Psoas muscle (tissue), 7 donors: ENCODE measurements at regions not wholly inside any gene's neighbourhood (a gene's known extent, or its start where the extent isn't known, plus 50 kb on each side); places are given as distances from the start of the nearest gene placed in this dataset.

ENCODE experiments used
- ATAC-seq, 4 donors: fragments of 200-7000 bp; cut with Tn5 transposase; one replicate each; pipeline ENCODE4 v1.9.1; 2020; ENCODE audit warnings: moderate library complexity in 3 of 4, mild to moderate bottlenecking in 2 of 4
- DNase-seq, 2 donors: peaks; one replicate each; pipeline ENCODE4 v3.0.0-alpha.2; 2020
- H3K27ac ChIP-seq: fragments of 200-600 bp; one replicate; pipeline ENCODE4 v1.8.0; 2022
- H3K27me3 ChIP-seq, 3 donors: fragments of 200-600 bp in 1 of 3; one replicate each; pipeline versions ENCODE4 v1.6.1 to v1.8.0; 2013 to 2022; ENCODE audit warnings: low read length in 2 of 3, mild to moderate bottlenecking in 2 of 3, moderate library complexity in 1 of 3; ENCODE audit not compliant: insufficient read depth in 3 of 3
- H3K36me3 ChIP-seq, 2 donors: fragments of 200-600 bp in 1 of 2; one replicate each; pipeline versions ENCODE4 v1.6.1 to v1.8.0; 2013 to 2022; ENCODE audit warnings: low read depth in 1 of 2, mild to moderate bottlenecking in 1 of 2, moderate library complexity in 1 of 2; ENCODE audit not compliant: insufficient read depth in 1 of 2
- H3K4me1 ChIP-seq: fragments of 200-600 bp; one replicate; pipeline ENCODE4 v1.8.0; 2022
- H3K4me3 ChIP-seq: fragments of 200-600 bp; one replicate; pipeline ENCODE4 v1.8.0; 2022; ENCODE audit warnings: mild to moderate bottlenecking
- H3K9me3 ChIP-seq: fragments of 200-600 bp; one replicate; pipeline ENCODE4 v1.8.0; 2022
- CTCF ChIP-seq: fragments of 200-600 bp; IDR thresholded peaks from one replicate; pipeline ENCODE4 v1.8.0; 2022; ENCODE audit warnings: antibody characterized with exemption
- WGBS, 3 donors: extraction: QIAGEN DNeasy Blood & Tissue Kit; methylation state at CpG; one replicate each; pipeline versions ENCODE4 v1.1.6 to v1.1.7; 2013; 5-methylcytosine and 5-hydroxymethylcytosine counted together
- intact Hi-C, 2 donors: fragments of 100-400 bp; cut with DNase I; formaldehyde crosslinking; loops; one replicate each; pipeline versions ENCODE4 v1.11.0 to v1.14.2; 2022
- donor health status: healthy with polysubstance abuse.
- donor health status: DM: no; HTN: no; CAD: no; lungs with moderate emphysema.
- donor health status: Bipolar disorder and iron deficiency.
- donor health status: healthy.
- donor health status: DM: yes; HTN: yes; CAD: no.
- donor health status: DM: no; HTN: no; CAD: no.
- donor health status: DM: yes; HTN: yes; CAD: no.

GRCh38 chr12:68387338-68387737, 55.2 kb upstream of the MDM1 start:
- no peaks in the 10 kb centered on the region for H3K4me1 ChIP-seq
- intact Hi-C loops, result no loop called here
- no peak overlapping the region for H3K4me3 ChIP-seq
- ATAC-seq (no peak), DNase-seq (no peak)
- WGBS, 3 donors, result 84 to 100% (median 91%) methylated on average over 1 of the region's 1 CpG
- peaks cover 6% of the 10 kb centered on the region for H3K9me3 ChIP-seq
- TF ChIP-seq CTCF, result no peak
- H3K36me3 ChIP-seq, result no peaks in the 10 kb centered on the region
- H3K27me3 ChIP-seq, result no peaks in the 10 kb centered on the region
- no peak overlapping the region for H3K27ac ChIP-seq

- 87 to 98% (median 91%) methylated on average over 1 of the region's 1 CpG for WGBS, 3 donors
- no peaks in the 10 kb centered on the region for H3K36me3 ChIP-seq
- H3K9me3 ChIP-seq, result peaks cover 6% of the 10 kb centered on the region
- intact Hi-C loops, result no loop called here
- no peak overlapping the region for H3K4me3 ChIP-seq
- H3K27ac ChIP-seq, result no peak overlapping the region
- no peak for TF ChIP-seq CTCF
- ATAC-seq, result no peak
- H3K4me1 ChIP-seq, result no peaks in the 10 kb centered on the region
- H3K27me3 ChIP-seq, result no peaks in the 10 kb centered on the region
- no peak for DNase-seq
These were observed 57.1 kb upstream of the MDM1 start for GRCh38 chr12:68389305-68389704.

DNA sequence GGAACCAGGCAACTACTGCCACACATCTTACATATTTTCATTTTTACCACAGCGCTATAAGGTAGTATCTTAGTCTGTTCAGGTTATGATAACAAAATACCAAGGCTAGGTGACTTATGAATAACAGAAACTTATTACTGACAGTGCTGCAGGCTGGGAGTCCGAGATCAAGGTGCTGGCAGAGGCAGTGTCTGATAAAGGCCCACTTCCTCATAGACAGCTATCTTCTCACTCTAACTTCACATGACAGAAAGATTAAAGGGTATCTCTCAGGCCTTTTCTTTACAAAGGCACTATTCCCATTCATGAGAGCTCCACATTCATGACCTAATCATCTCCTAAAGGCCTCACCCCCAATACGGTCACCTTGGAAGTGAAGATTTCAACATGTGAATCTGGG, 59.8 kb upstream of the MDM1 start:
- ATAC-seq (no peak), DNase-seq (no peak)
- WGBS, 3 donors, result 94 to 98% (median 95%) methylated on average over 3 of the region's 3 CpGs
- no peaks in the 10 kb centered on the region for H3K4me1 ChIP-seq
- no peak overlapping the region for H3K4me3 ChIP-seq
- H3K36me3 ChIP-seq, result no peaks in the 10 kb centered on the region
- no peak overlapping the region for H3K27ac ChIP-seq
- no peak for TF ChIP-seq CTCF
- peaks cover 6% of the 10 kb centered on the region for H3K9me3 ChIP-seq
- intact Hi-C loops, result no loop called here
- no peaks in the 10 kb centered on the region for H3K27me3 ChIP-seq

- no peak for TF ChIP-seq CTCF
- H3K4me3 ChIP-seq, result no peak overlapping the region
- intact Hi-C loops, result no loop called here
- no peak for DNase-seq
- no peaks in the 10 kb centered on the region for H3K36me3 ChIP-seq
- H3K27ac ChIP-seq, result no peak overlapping the region
- ATAC-seq, result no peak
- H3K9me3 ChIP-seq, result peaks cover 6% of the 10 kb centered on the region
- no peaks in the 10 kb centered on the region for H3K4me1 ChIP-seq
- H3K27me3 ChIP-seq, result no peaks in the 10 kb centered on the region
These were observed 60.2 kb upstream of the MDM1 start for GRCh38 chr12:68392376-68392775.

- 70 to 81% (median 71%) methylated on average over 4 of the region's 4 CpGs for WGBS, 3 donors
- DNase-seq (no peak), ATAC-seq (no peak)
- Histone ChIP-seq H3K9me3 (peaks cover 6% of the 10 kb centered on the region), H3K4me1 (no peaks in the 10 kb centered on the region), H3K36me3 (no peaks in the 10 kb centered on the region), H3K27me3 (no peaks in the 10 kb centered on the region), H3K4me3 (no peak overlapping the region), H3K27ac (no peak overlapping the region)
- no peak for TF ChIP-seq CTCF
- intact Hi-C loops, result no loop called here
These were observed 61.3 kb upstream of the MDM1 start for GRCh38 chr12:68393417-68393816.
